ENCODE measurements at regions not wholly inside any gene's neighbourhood (a gene's known extent, or its start where the extent isn't known, plus 50 kb on each side); places are given as distances from the start of the nearest gene placed in this dataset.

- Histone ChIP-seq H3K27ac (ENCODE audit: low read length) (no peak overlapping the region), H3K4me1 (ENCODE audit: insufficient read depth, low read length) (no peaks in the 10 kb centered on the region), H3F3A (ENCODE audit: low read length, unreplicated experiment) (no peaks in the 10 kb centered on the region), H3K36me3 (ENCODE audit: low read depth, low read length) (no peaks in the 10 kb centered on the region), H3K4me2 (ENCODE audit: low read length) (no peak overlapping the region), H4K20me1 (ENCODE audit: low read length) (no peaks in the 10 kb centered on the region), H2AFZ (ENCODE audit: low read length) (no peak overlapping the region), H3K4me3 (ENCODE audit: low read length) (no peak overlapping the region), H3K27me3 (ENCODE audit: low read length) (no peaks in the 10 kb centered on the region), H3K79me2 (ENCODE audit: low read length) (no peaks in the 10 kb centered on the region), H3K9me2 (replicated peaks; ENCODE audit: low read length) (no peaks in the 10 kb centered on the region), H3K9ac (ENCODE audit: low read length) (no peak overlapping the region), H3K9me3 (ENCODE audit: low read length) (no peaks in the 10 kb centered on the region)
- ChIA-PET CTCF (no interaction called here), POLR2A (ENCODE audit: unreplicated experiment) (no interaction called here)
- TF ChIP-seq EZH2 (IDR thresholded peaks at IDR 0.05; ENCODE audit: low read length, unreplicated experiment): no peak
- TF ChIP-seq CTCF (conservative IDR thresholded peaks at IDR 0.05; ENCODE audit: low read depth, low read length): no peak
- no peak for TF ChIP-seq EZH2phosphoT487 (IDR thresholded peaks at IDR 0.05; ENCODE audit: borderline replicate concordance, low read length)
- ATAC-seq (no peak), DNase-seq (no peak)
- intact Hi-C loops (cut with micrococcal nuclease): no loop called here
- no TSS peak for BruUV-seq (replicated peaks)
These were observed 1197.2 kb downstream of the PCDH7 start for GRCh38 chr4:31917334-31917733.

- H3K79me2 ChIP-seq (ENCODE audit: low read length): no peaks in the 10 kb centered on the region
- no peaks in the 10 kb centered on the region for H3K4me1 ChIP-seq (ENCODE audit: insufficient read depth, low read length)
- H3F3A ChIP-seq (ENCODE audit: low read length, unreplicated experiment): no peaks in the 10 kb centered on the region
- CTCF ChIA-PET: interaction anchor here (0.6 kb wide), 1 partner anchor 541 kb away, joined by 3 read pairs; no protein-coding TSS in a partner anchor
- ATAC-seq: no peak
- intact Hi-C loops (cut with micrococcal nuclease): no loop called here
- BruUV-seq (replicated peaks): no TSS peak
- POLR2A ChIA-PET (ENCODE audit: unreplicated experiment): no interaction called here
- no peak for DNase-seq
- H3K4me2 ChIP-seq (ENCODE audit: low read length): no peak overlapping the region
- no peak overlapping the region for H3K4me3 ChIP-seq (ENCODE audit: low read length)
- no peak for TF ChIP-seq CTCF (conservative IDR thresholded peaks at IDR 0.05; ENCODE audit: low read depth, low read length)
- no peak for TF ChIP-seq EZH2 (IDR thresholded peaks at IDR 0.05; ENCODE audit: low read length, unreplicated experiment)
- no peak for TF ChIP-seq EZH2phosphoT487 (IDR thresholded peaks at IDR 0.05; ENCODE audit: borderline replicate concordance, low read length)
- H4K20me1 ChIP-seq (ENCODE audit: low read length): no peaks in the 10 kb centered on the region
- H3K36me3 ChIP-seq (ENCODE audit: low read depth, low read length): no peaks in the 10 kb centered on the region
- no peaks in the 10 kb centered on the region for H3K9me2 ChIP-seq (replicated peaks; ENCODE audit: low read length)
- H3K27ac ChIP-seq (ENCODE audit: low read length): no peak overlapping the region
- H2AFZ ChIP-seq (ENCODE audit: low read length): no peak overlapping the region
- H3K9ac ChIP-seq (ENCODE audit: low read length): no peak overlapping the region
- no peaks in the 10 kb centered on the region for H3K27me3 ChIP-seq (ENCODE audit: low read length)
- H3K9me3 ChIP-seq (ENCODE audit: low read length): no peaks in the 10 kb centered on the region
These were observed 1198.7 kb downstream of the PCDH7 start for GRCh38 chr4:31918891-31919290.

GRCh38 chr4:31923634-31924033 lies 1203.5 kb downstream of the PCDH7 start:
- no peak overlapping the region for H2AFZ ChIP-seq (ENCODE audit: low read length)
- H3K9ac ChIP-seq (ENCODE audit: low read length): no peak overlapping the region
- no peaks in the 10 kb centered on the region for H4K20me1 ChIP-seq (ENCODE audit: low read length)
- H3K4me2 ChIP-seq (ENCODE audit: low read length): no peak overlapping the region
- H3K4me1 ChIP-seq (ENCODE audit: insufficient read depth, low read length): no peaks in the 10 kb centered on the region
- TF ChIP-seq CTCF (conservative IDR thresholded peaks at IDR 0.05; ENCODE audit: low read depth, low read length) (no peak), EZH2phosphoT487 (IDR thresholded peaks at IDR 0.05; ENCODE audit: borderline replicate concordance, low read length) (no peak), EZH2 (IDR thresholded peaks at IDR 0.05; ENCODE audit: low read length, unreplicated experiment) (no peak)
- intact Hi-C loops (cut with micrococcal nuclease): no loop called here
- H3K36me3 ChIP-seq (ENCODE audit: low read depth, low read length): no peaks in the 10 kb centered on the region
- no peak for ATAC-seq
- H3K27ac ChIP-seq (ENCODE audit: low read length): no peak overlapping the region
- no peak for DNase-seq
- BruUV-seq (replicated peaks): no TSS peak
- H3K4me3 ChIP-seq (ENCODE audit: low read length): no peak overlapping the region
- ChIA-PET CTCF (no interaction called here), POLR2A (ENCODE audit: unreplicated experiment) (no interaction called here)
- H3K9me3 ChIP-seq (ENCODE audit: low read length): no peaks in the 10 kb centered on the region
- H3F3A ChIP-seq (ENCODE audit: low read length, unreplicated experiment): no peaks in the 10 kb centered on the region
- no peaks in the 10 kb centered on the region for H3K79me2 ChIP-seq (ENCODE audit: low read length)
- H3K9me2 ChIP-seq (replicated peaks; ENCODE audit: low read length): no peaks in the 10 kb centered on the region
- no peaks in the 10 kb centered on the region for H3K27me3 ChIP-seq (ENCODE audit: low read length)
